Liver (tissue), 8 donors: ENCODE measurements at regions not wholly inside any gene's neighbourhood (a gene's known extent, or its start where the extent isn't known, plus 50 kb on each side); places are given as distances from the start of the nearest gene placed in this dataset.

Experiments
- DNase-seq: peaks from one replicate; pipeline ENCODE4 v3.0.0-alpha.2; 2017; ENCODE audit warnings: low spot score
- H3K27ac ChIP-seq, 2 donors: one replicate each; pipeline ENCODE4 v1.7.0; 2013; ENCODE audit warnings: inconsistent platforms in 2 of 2, low read length in 2 of 2, control low read depth in 1 of 2, low read depth in 1 of 2, mild to moderate bottlenecking in 1 of 2
- H3K27me3 ChIP-seq, 4 donors: one replicate each; pipeline versions ENCODE4 v1.6.1 to v1.7.0; 2013; ENCODE audit warnings: low read length in 3 of 4, inconsistent platforms in 1 of 4, mild to moderate bottlenecking in 1 of 4, moderate library complexity in 1 of 4; ENCODE audit not compliant: control insufficient read depth in 4 of 4, insufficient read depth in 4 of 4
- H3K36me3 ChIP-seq, 4 donors: one replicate each; pipeline versions ENCODE4 v1.6.1 to v1.7.0; 2013; ENCODE audit warnings: low read length in 3 of 4, mild to moderate bottlenecking in 3 of 4, low read depth in 1 of 4, moderate library complexity in 1 of 4; ENCODE audit not compliant: control insufficient read depth in 4 of 4, insufficient read depth in 3 of 4
- H3K4me1 ChIP-seq, 4 donors: one replicate each; pipeline versions ENCODE4 v1.6.1 to v1.7.0; 2013; ENCODE audit warnings: low read length in 3 of 4, mild to moderate bottlenecking in 3 of 4, moderate library complexity in 1 of 4; ENCODE audit not compliant: control insufficient read depth in 4 of 4, insufficient read depth in 4 of 4
- H3K4me3 ChIP-seq, 3 donors: one replicate each; pipeline versions ENCODE4 v1.6.1 to v1.7.0; 2013; ENCODE audit warnings: low read length in 3 of 3, control low read depth in 1 of 3, low read depth in 1 of 3, mild to moderate bottlenecking in 1 of 3
- H3K9ac ChIP-seq, 2 donors: one replicate each; pipeline ENCODE4 v1.7.0; 2013; ENCODE audit warnings: low read length in 2 of 2, mild to moderate bottlenecking in 2 of 2, moderate library complexity in 2 of 2, control low read depth in 1 of 2, low read depth in 1 of 2
- H3K9me3 ChIP-seq, 4 donors: one replicate each; pipeline versions ENCODE4 v1.6.1 to v1.7.0; 2013; ENCODE audit warnings: low read length in 3 of 4; ENCODE audit not compliant: control insufficient read depth in 4 of 4
- ATF3 ChIP-seq: IDR thresholded peaks from 2 replicates; pipeline ENCODE4 v1.6.1; 2016; ENCODE audit warnings: antibody characterized with exemption
- CTCF ChIP-seq: fragments of 150-350 bp; IDR thresholded peaks from 2 replicates; pipeline ENCODE4 v1.5.1; 2017; ENCODE audit warnings: improper control_type of control experiment, low read depth, low read length; ENCODE audit not compliant: missing input control
- EGR1 ChIP-seq, 2 donors: IDR thresholded peaks; 2 replicates each; pipeline ENCODE4 v1.6.1; 2016 to 2018; ENCODE audit warnings: antibody characterized with exemption in 2 of 2, low read depth in 2 of 2
- FOXA1 ChIP-seq: IDR thresholded peaks from 2 replicates; pipeline ENCODE4 v1.6.1; 2016; ENCODE audit warnings: antibody characterized with exemption
- FOXA2 ChIP-seq: IDR thresholded peaks from 2 replicates; pipeline ENCODE4 v1.6.1; 2016; ENCODE audit warnings: antibody characterized with exemption
- GABPA ChIP-seq, 2 donors: IDR thresholded peaks in 1 of 2; conservative IDR thresholded peaks in 1 of 2; 2 replicates each; pipeline ENCODE4 v1.6.1; 2016; ENCODE audit warnings: antibody characterized with exemption in 2 of 2, mild to moderate bottlenecking in 1 of 2, moderate library complexity in 1 of 2
- HNF4A ChIP-seq, 2 donors: conservative IDR thresholded peaks; 2 replicates each; pipeline ENCODE4 v1.6.1; 2016; ENCODE audit warnings: antibody characterized with exemption in 2 of 2, mild to moderate bottlenecking in 2 of 2
- HNF4G ChIP-seq: IDR thresholded peaks from 2 replicates; pipeline ENCODE4 v1.6.1; 2016; ENCODE audit warnings: antibody characterized with exemption
- JUND ChIP-seq, 2 donors: IDR thresholded peaks; 2 replicates each; pipeline ENCODE4 v1.6.1; 2016; ENCODE audit warnings: antibody characterized with exemption in 2 of 2
- MAX ChIP-seq: IDR thresholded peaks from 2 replicates; pipeline ENCODE4 v1.6.1; 2016; ENCODE audit warnings: antibody characterized with exemption
- NR2F2 ChIP-seq: IDR thresholded peaks from 2 replicates; pipeline ENCODE4 v1.6.1; 2016; ENCODE audit warnings: antibody characterized with exemption
- RAD21 ChIP-seq, 2 donors: IDR thresholded peaks; 2 replicates each; pipeline ENCODE4 v1.6.1; 2016; ENCODE audit warnings: antibody characterized with exemption in 2 of 2, mild to moderate bottlenecking in 2 of 2
- RXRA ChIP-seq, 2 donors: IDR thresholded peaks; 2 replicates each; pipeline ENCODE4 v1.6.1; 2017 to 2018; ENCODE audit warnings: antibody characterized with exemption in 2 of 2, mild to moderate bottlenecking in 1 of 2
- SP1 ChIP-seq: IDR thresholded peaks from 2 replicates; pipeline ENCODE4 v1.6.1; 2018; ENCODE audit warnings: antibody characterized with exemption, mild to moderate bottlenecking
- TAF1 ChIP-seq: conservative IDR thresholded peaks from 2 replicates; pipeline ENCODE4 v1.6.1; 2016; ENCODE audit warnings: antibody characterized with exemption, mild to moderate bottlenecking
- YY1 ChIP-seq: IDR thresholded peaks from 2 replicates; pipeline ENCODE4 v1.6.1; 2016; ENCODE audit warnings: antibody characterized with exemption, mild to moderate bottlenecking
- WGBS: extraction: QIAGEN DNeasy Blood & Tissue Kit; methylation state at CpG from one replicate; pipeline ENCODE4 v1.1.7; 2013; 5-methylcytosine and 5-hydroxymethylcytosine counted together
- TF ChIP-seq, protein P1 (sequence below): IDR thresholded peaks from 2 replicates; pipeline ENCODE4 v1.6.1; 2016; ENCODE audit warnings: antibody characterized with exemption, mild to moderate bottlenecking
- TF ChIP-seq, protein P2 (sequence below): IDR thresholded peaks from 2 replicates; pipeline ENCODE4 v1.6.1; 2016; ENCODE audit warnings: antibody characterized with exemption
- donor health status: healthy.
- donor health status: healthy.
- donor health status: healthy.
- donor health status: healthy.
- donor health status: healthy.

DNA sequence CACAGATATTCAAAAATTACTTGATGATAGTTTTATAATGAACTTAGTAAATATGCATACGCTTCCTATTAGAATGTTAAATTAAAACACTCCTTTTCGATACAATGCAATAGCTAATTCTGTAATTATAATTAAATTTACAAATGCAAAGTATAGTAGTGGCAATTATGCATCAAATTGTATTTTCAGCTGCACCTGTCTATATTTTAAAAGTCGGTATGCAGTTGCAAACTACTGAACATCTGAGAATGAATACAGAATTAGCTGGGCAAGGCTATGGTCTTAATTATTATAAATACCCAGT is 110.4 kb upstream of the ARHGAP42 start:
- no peak overlapping the region for H3K27ac ChIP-seq
- TF ChIP-seq, protein P1, sequence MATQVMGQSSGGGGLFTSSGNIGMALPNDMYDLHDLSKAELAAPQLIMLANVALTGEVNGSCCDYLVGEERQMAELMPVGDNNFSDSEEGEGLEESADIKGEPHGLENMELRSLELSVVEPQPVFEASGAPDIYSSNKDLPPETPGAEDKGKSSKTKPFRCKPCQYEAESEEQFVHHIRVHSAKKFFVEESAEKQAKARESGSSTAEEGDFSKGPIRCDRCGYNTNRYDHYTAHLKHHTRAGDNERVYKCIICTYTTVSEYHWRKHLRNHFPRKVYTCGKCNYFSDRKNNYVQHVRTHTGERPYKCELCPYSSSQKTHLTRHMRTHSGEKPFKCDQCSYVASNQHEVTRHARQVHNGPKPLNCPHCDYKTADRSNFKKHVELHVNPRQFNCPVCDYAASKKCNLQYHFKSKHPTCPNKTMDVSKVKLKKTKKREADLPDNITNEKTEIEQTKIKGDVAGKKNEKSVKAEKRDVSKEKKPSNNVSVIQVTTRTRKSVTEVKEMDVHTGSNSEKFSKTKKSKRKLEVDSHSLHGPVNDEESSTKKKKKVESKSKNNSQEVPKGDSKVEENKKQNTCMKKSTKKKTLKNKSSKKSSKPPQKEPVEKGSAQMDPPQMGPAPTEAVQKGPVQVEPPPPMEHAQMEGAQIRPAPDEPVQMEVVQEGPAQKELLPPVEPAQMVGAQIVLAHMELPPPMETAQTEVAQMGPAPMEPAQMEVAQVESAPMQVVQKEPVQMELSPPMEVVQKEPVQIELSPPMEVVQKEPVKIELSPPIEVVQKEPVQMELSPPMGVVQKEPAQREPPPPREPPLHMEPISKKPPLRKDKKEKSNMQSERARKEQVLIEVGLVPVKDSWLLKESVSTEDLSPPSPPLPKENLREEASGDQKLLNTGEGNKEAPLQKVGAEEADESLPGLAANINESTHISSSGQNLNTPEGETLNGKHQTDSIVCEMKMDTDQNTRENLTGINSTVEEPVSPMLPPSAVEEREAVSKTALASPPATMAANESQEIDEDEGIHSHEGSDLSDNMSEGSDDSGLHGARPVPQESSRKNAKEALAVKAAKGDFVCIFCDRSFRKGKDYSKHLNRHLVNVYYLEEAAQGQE, result no peak
- TF ChIP-seq GABPA (IDR thresholded peaks at IDR 0.05 in 1 of 2, conservative IDR thresholded peaks at IDR 0.05 in 1 of 2), result no peak
- TF ChIP-seq RAD21 (IDR thresholded peaks at IDR 0.05), result no peak
- no peak for TF ChIP-seq FOXA2
- no peak for TF ChIP-seq SP1
- no peak for TF ChIP-seq TAF1
- TF ChIP-seq, protein P2, sequence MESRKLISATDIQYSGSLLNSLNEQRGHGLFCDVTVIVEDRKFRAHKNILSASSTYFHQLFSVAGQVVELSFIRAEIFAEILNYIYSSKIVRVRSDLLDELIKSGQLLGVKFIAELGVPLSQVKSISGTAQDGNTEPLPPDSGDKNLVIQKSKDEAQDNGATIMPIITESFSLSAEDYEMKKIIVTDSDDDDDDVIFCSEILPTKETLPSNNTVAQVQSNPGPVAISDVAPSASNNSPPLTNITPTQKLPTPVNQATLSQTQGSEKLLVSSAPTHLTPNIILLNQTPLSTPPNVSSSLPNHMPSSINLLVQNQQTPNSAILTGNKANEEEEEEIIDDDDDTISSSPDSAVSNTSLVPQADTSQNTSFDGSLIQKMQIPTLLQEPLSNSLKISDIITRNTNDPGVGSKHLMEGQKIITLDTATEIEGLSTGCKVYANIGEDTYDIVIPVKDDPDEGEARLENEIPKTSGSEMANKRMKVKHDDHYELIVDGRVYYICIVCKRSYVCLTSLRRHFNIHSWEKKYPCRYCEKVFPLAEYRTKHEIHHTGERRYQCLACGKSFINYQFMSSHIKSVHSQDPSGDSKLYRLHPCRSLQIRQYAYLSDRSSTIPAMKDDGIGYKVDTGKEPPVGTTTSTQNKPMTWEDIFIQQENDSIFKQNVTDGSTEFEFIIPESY, result no peak
- no peak for TF ChIP-seq EGR1 (IDR thresholded peaks at IDR 0.05; ENCODE audit: low read depth in 2 of 2)
- TF ChIP-seq NR2F2, result no peak
- TF ChIP-seq CTCF, result no peak
- no peak for TF ChIP-seq JUND (IDR thresholded peaks at IDR 0.05)
- TF ChIP-seq FOXA1, result no peak
- TF ChIP-seq RXRA (IDR thresholded peaks at IDR 0.05), result no peak
- TF ChIP-seq HNF4G, result no peak
- no peak for TF ChIP-seq HNF4A (conservative IDR thresholded peaks at IDR 0.05)
- TF ChIP-seq YY1, result no peak
- TF ChIP-seq ATF3, result no peak
- no peak for TF ChIP-seq MAX
- peaks cover 0 to 17% (median 12%) of the 10 kb centered on the region in 4 donors for H3K4me1 ChIP-seq
- no peak overlapping the region for H3K4me3 ChIP-seq
- H3K27me3 ChIP-seq, result no peaks in the 10 kb centered on the region
- 55% methylated on average over 3 of the region's 3 CpGs for WGBS
- no peaks in the 10 kb centered on the region for H3K36me3 ChIP-seq
- H3K9me3 ChIP-seq, result no peaks in the 10 kb centered on the region
- no peak for DNase-seq
- H3K9ac ChIP-seq, result no peak overlapping the region
